PC-3 (cell line): ENCODE measurements at regions not wholly inside any gene's neighbourhood (a gene's known extent, or its start where the extent isn't known, plus 50 kb on each side); places are given as distances from the start of the nearest gene placed in this dataset.

Source experiments
- ATAC-seq: fragments of 200-7000 bp; cut with Tn5 transposase; 2 replicates; pipeline ENCODE4 v1.9.1; 2020; ENCODE audit warnings: mild to moderate bottlenecking, moderate library complexity
- BruUV-seq: library from RNA; stranded (reverse); fragments of 400-500 nt; replicated peaks from 2 replicates; lab custom pipeline; 2021; lab: Mats Ljungman, UMichigan
- CTCF ChIA-PET: fragments of 300-600 bp; sonication (Branson Sonifier 250); formaldehyde crosslinking; loops from one replicate; lab custom pipeline; 2022; ENCODE audit warnings: antibody characterized with exemption; lab: Charles Lee
- POLR2A ChIA-PET: fragments of 300-600 bp; sonication (Branson Sonifier 250); formaldehyde crosslinking; loops from one replicate; lab custom pipeline; 2022; ENCODE audit warnings: antibody characterized with exemption; ENCODE audit not compliant: unreplicated experiment; lab: Charles Lee
- DNase-seq: peaks from one replicate; pipeline ENCODE4 v3.0.0-alpha.2; 2015
- H2AFZ ChIP-seq: fragments of 300-600 bp; sonication (generic); 2 replicates; pipeline ENCODE4 v1.6.0; 2016; ENCODE audit warnings: antibody characterized with exemption, low read length
- H3F3A ChIP-seq: fragments of 300-600 bp; sonication (generic); one replicate; pipeline ENCODE4 v1.6.0; 2017; ENCODE audit warnings: antibody characterized with exemption, low read length, control low read depth, mild to moderate bottlenecking; ENCODE audit not compliant: unreplicated experiment
- H3K27ac ChIP-seq: fragments of 300-600 bp; sonication (generic); 2 replicates; pipeline ENCODE4 v1.5.1; 2016; ENCODE audit warnings: mild to moderate bottlenecking, low read length
- H3K27me3 ChIP-seq: fragments of 300-600 bp; sonication (generic); 2 replicates; pipeline ENCODE4 v1.6.1; 2016; ENCODE audit warnings: low read length, mixed read lengths
- H3K36me3 ChIP-seq: fragments of 300-600 bp; sonication (generic); 2 replicates; pipeline ENCODE4 v1.6.1; 2016; ENCODE audit warnings: low read depth, mixed run types, low read length, mixed read lengths
- H3K4me1 ChIP-seq: fragments of 300-600 bp; sonication (generic); 2 replicates; pipeline ENCODE4 v1.5.1; 2016; ENCODE audit warnings: low read length; ENCODE audit not compliant: insufficient read depth
- H3K4me2 ChIP-seq: fragments of 300-600 bp; sonication (generic); 2 replicates; pipeline ENCODE4 v1.6.0; 2016; ENCODE audit warnings: low read length
- H3K4me3 ChIP-seq: fragments of 300-600 bp; sonication (generic); 2 replicates; pipeline ENCODE4 v1.5.1; 2016; ENCODE audit warnings: mild to moderate bottlenecking, low read length, mixed read lengths
- H3K79me2 ChIP-seq: fragments of 300-600 bp; sonication (generic); 2 replicates; pipeline ENCODE4 v1.6.1; 2017; ENCODE audit warnings: low read length, mixed read lengths
- H3K9ac ChIP-seq: fragments of 300-600 bp; sonication (generic); 2 replicates; pipeline ENCODE4 v1.6.0; 2016; ENCODE audit warnings: mild to moderate bottlenecking, low read length
- H3K9me2 ChIP-seq: fragments of 300-600 bp; sonication (generic); replicated peaks from 2 replicates; pipeline ENCODE4 v1.6.1; 2016; ENCODE audit warnings: mixed run types, low read length, mixed read lengths
- H3K9me3 ChIP-seq: fragments of 300-600 bp; sonication (generic); 2 replicates; pipeline ENCODE4 v1.6.1; 2016; ENCODE audit warnings: low read length, mixed read lengths
- H4K20me1 ChIP-seq: fragments of 300-600 bp; sonication (generic); 2 replicates; pipeline ENCODE4 v1.6.1; 2016; ENCODE audit warnings: low read length, mixed read lengths
- CTCF ChIP-seq: fragments of 300-600 bp; sonication (generic); conservative IDR thresholded peaks from 2 replicates; pipeline ENCODE4 v1.5.1; 2017; ENCODE audit warnings: antibody characterized with exemption, low read depth, mild to moderate bottlenecking, low read length
- EZH2 ChIP-seq: fragments of 300-600 bp; sonication (generic); IDR thresholded peaks from one replicate; pipeline ENCODE4 v1.6.1; 2017; ENCODE audit warnings: antibody characterized with exemption, mild to moderate bottlenecking, low read length; ENCODE audit not compliant: unreplicated experiment
- EZH2phosphoT487 ChIP-seq: fragments of 300-600 bp; sonication (generic); IDR thresholded peaks from 2 replicates; pipeline ENCODE4 v1.6.1; 2018; ENCODE audit warnings: mild to moderate bottlenecking, antibody characterized with exemption, low read length, borderline replicate concordance
- intact Hi-C: fragments of 100-400 bp; cut with micrococcal nuclease; formaldehyde crosslinking; loops from 2 replicates; pipeline ENCODE4 v1.9.0; 2023

GRCh38 chr2:16409849-16410248, 255.8 kb downstream of the CYRIA start:
- Histone ChIP-seq H3K9me3 (0 out of 2 replicates have a peak, but pooled peaks cover 10% of the 10 kb centered on the region), H3K4me3 (no peak overlapping the region), H2AFZ (no peak overlapping the region), H3F3A (no peaks in the 10 kb centered on the region), H3K4me1 (no peaks in the 10 kb centered on the region), H3K79me2 (no peaks in the 10 kb centered on the region), H3K4me2 (no peak overlapping the region), H3K9ac (no peak overlapping the region), H4K20me1 (no peaks in the 10 kb centered on the region), H3K27ac (no peak overlapping the region), H3K36me3 (no peaks in the 10 kb centered on the region), H3K27me3 (no peaks in the 10 kb centered on the region), H3K9me2 (no peaks in the 10 kb centered on the region)
- TF ChIP-seq EZH2phosphoT487, result no peak
- TF ChIP-seq EZH2, result no peak
- no peak for TF ChIP-seq CTCF
- ChIA-PET POLR2A (no interaction called here), CTCF (no interaction called here)
- no peak for DNase-seq
- intact Hi-C loops, result no loop called here
- no peak for ATAC-seq
- BruUV-seq, result no TSS peak

GRCh38 chr2:16409006-16409390, 256.6 kb downstream of the CYRIA start:
- no peaks in the 10 kb centered on the region for H3K27me3 ChIP-seq
- ATAC-seq (no peak), DNase-seq (no peak)
- ChIA-PET POLR2A (no interaction called here), CTCF (no interaction called here)
- H3K36me3 ChIP-seq, result no peaks in the 10 kb centered on the region
- H3K4me3 ChIP-seq, result no peak overlapping the region
- no peak overlapping the region for H3K27ac ChIP-seq
- TF ChIP-seq EZH2, result no peak
- TF ChIP-seq CTCF, result no peak
- no peak for TF ChIP-seq EZH2phosphoT487
- BruUV-seq, result no TSS peak
- no peaks in the 10 kb centered on the region for H3K9me2 ChIP-seq
- intact Hi-C loops, result no loop called here
- no peaks in the 10 kb centered on the region for H3K79me2 ChIP-seq
- H3K4me1 ChIP-seq, result no peaks in the 10 kb centered on the region
- no peak overlapping the region for H2AFZ ChIP-seq
- 0 out of 2 replicates have a peak, but pooled peaks cover 10% of the 10 kb centered on the region for H3K9me3 ChIP-seq
- H3F3A ChIP-seq, result no peaks in the 10 kb centered on the region
- no peaks in the 10 kb centered on the region for H4K20me1 ChIP-seq
- no peak overlapping the region for H3K4me2 ChIP-seq
- no peak overlapping the region for H3K9ac ChIP-seq

GRCh38 chr2:16408331-16409005, 257.2 kb downstream of the CYRIA start:
- no peaks in the 10 kb centered on the region for H3K9me2 ChIP-seq
- no peak for DNase-seq
- no peak for ATAC-seq
- BruUV-seq, result no TSS peak
- ChIA-PET CTCF (no interaction called here), POLR2A (no interaction called here)
- H2AFZ ChIP-seq, result no peak overlapping the region
- no peaks in the 10 kb centered on the region for H3K27me3 ChIP-seq
- no peak overlapping the region for H3K4me2 ChIP-seq
- no peak overlapping the region for H3K4me3 ChIP-seq
- no peaks in the 10 kb centered on the region for H3K4me1 ChIP-seq
- no peak overlapping the region for H3K27ac ChIP-seq
- no peak overlapping the region for H3K9ac ChIP-seq
- no peaks in the 10 kb centered on the region for H4K20me1 ChIP-seq
- TF ChIP-seq CTCF (no peak), EZH2 (no peak), EZH2phosphoT487 (no peak)
- intact Hi-C loops, result no loop called here
- H3K36me3 ChIP-seq, result no peaks in the 10 kb centered on the region
- 0 out of 2 replicates have a peak, but pooled peaks cover 10% of the 10 kb centered on the region for H3K9me3 ChIP-seq
- H3K79me2 ChIP-seq, result no peaks in the 10 kb centered on the region
- no peaks in the 10 kb centered on the region for H3F3A ChIP-seq
